SK-N-SH (cell line): ENCODE measurements at regions not wholly inside any gene's neighbourhood (a gene's known extent, or its start where the extent isn't known, plus 50 kb on each side); places are given as distances from the start of the nearest gene placed in this dataset.

Source experiments
- CTCF ChIA-PET: fragments of 300-600, 350-600 bp; formaldehyde crosslinking; extraction: SDS; loops from one replicate; lab custom pipeline; 2021; lab: Yijun Ruan, JAX
- POLR2A ChIA-PET: fragments of 350-600 bp; sonication (Branson Sonifier 250); formaldehyde crosslinking; extraction: SDS; loops from one replicate; lab custom pipeline; 2020; ENCODE audit warnings: antibody characterized with exemption, inconsistent platforms; lab: Yijun Ruan, JAX
- DNase-seq: peaks from one replicate; pipeline ENCODE4 v3.0.0; 2012
- H2AFZ ChIP-seq: fragments of 200-600 bp; sonication (generic); 2 replicates; pipeline ENCODE4 v1.8.1; 2016; ENCODE audit warnings: antibody characterized with exemption, mild to moderate bottlenecking, low read depth
- H3F3A ChIP-seq: fragments of 200-600 bp; sonication (generic); replicated peaks from 2 replicates; pipeline ENCODE3; 2016; ENCODE audit warnings: antibody characterized with exemption, mild to moderate bottlenecking; ENCODE audit not compliant: insufficient read depth
- H3K27ac ChIP-seq, 2 experiments: fragments of 200-500 bp in 1 of 2; fragments of 200-600 bp in 1 of 2; sonication (Bioruptor generic) in 1 of 2; sonication (generic), shearing (Covaris generic) in 1 of 2; 2 replicates each; pipeline versions ENCODE4 v1.5.1 to v1.6.1; 2014 to 2016; ENCODE audit warnings: low read depth in 2 of 2, inconsistent platforms in 1 of 2, low read length in 1 of 2, mild to moderate bottlenecking in 1 of 2, mixed read lengths in 1 of 2
- H3K27me3 ChIP-seq: fragments of 200-600 bp; sonication (generic), shearing (Covaris generic); 2 replicates; pipeline ENCODE4 v1.6.1; 2016; ENCODE audit warnings: mixed run types; ENCODE audit not compliant: insufficient read depth
- H3K36me3 ChIP-seq, 2 experiments: fragments of 200-500 bp in 1 of 2; fragments of 200-600 bp in 1 of 2; sonication (Bioruptor generic) in 1 of 2; sonication (generic) in 1 of 2; replicated peaks in 1 of 2; 2 replicates each; pipeline versions ENCODE3 to v1.5.1; 2014 to 2016; ENCODE audit warnings: low read length in 1 of 2, mild to moderate bottlenecking in 1 of 2; ENCODE audit not compliant: insufficient read depth in 2 of 2, control insufficient read depth in 1 of 2
- H3K4me1 ChIP-seq, 2 experiments: fragments of 200-500 bp in 1 of 2; fragments of 200-600 bp in 1 of 2; sonication (Bioruptor generic) in 1 of 2; sonication (generic), shearing (Covaris generic) in 1 of 2; 2 replicates each; pipeline versions ENCODE4 v1.5.1 to v1.6.1; 2014 to 2016; ENCODE audit warnings: low read depth in 1 of 2, low read length in 1 of 2, mixed run types in 1 of 2; ENCODE audit not compliant: insufficient read depth in 2 of 2, control insufficient read depth in 1 of 2
- H3K4me2 ChIP-seq: fragments of 200-600 bp; sonication (generic), shearing (Covaris generic); 2 replicates; pipeline ENCODE4 v1.6.1; 2017; ENCODE audit warnings: mixed run types
- H3K4me3 ChIP-seq, 2 experiments: fragments of 200-500 bp in 1 of 2; fragments of 200-600 bp in 1 of 2; sonication (Bioruptor generic) in 1 of 2; sonication (generic), shearing (Covaris generic) in 1 of 2; 2 replicates each; pipeline versions ENCODE4 v1.5.1 to v1.8.1; 2014 to 2016; ENCODE audit warnings: low read depth in 2 of 2, inconsistent platforms in 1 of 2, low read length in 1 of 2, mild to moderate bottlenecking in 1 of 2, mixed read lengths in 1 of 2, moderate library complexity in 1 of 2
- H3K79me2 ChIP-seq: fragments of 200-600 bp; sonication (generic); 2 replicates; pipeline ENCODE4 v1.8.1; 2017; ENCODE audit warnings: mild to moderate bottlenecking; ENCODE audit not compliant: insufficient read depth
- H3K9ac ChIP-seq: fragments of 200-600 bp; sonication (generic); 2 replicates; pipeline ENCODE4 v1.6.1; 2017; ENCODE audit warnings: mixed run types
- H3K9me2 ChIP-seq: fragments of 200-600 bp; sonication (generic); 2 replicates; pipeline ENCODE4 v1.6.1; 2017; ENCODE audit warnings: mixed run types
- H3K9me3 ChIP-seq: fragments of 200-600 bp; sonication (generic); 2 replicates; pipeline ENCODE4 v1.6.1; 2017; ENCODE audit warnings: mixed run types, mild to moderate bottlenecking, moderate library complexity
- H4K20me1 ChIP-seq: fragments of 200-600 bp; sonication (generic); 2 replicates; pipeline ENCODE4 v1.6.1; 2017; ENCODE audit warnings: mild to moderate bottlenecking, mixed run types; ENCODE audit not compliant: insufficient read depth
- CHD2 ChIP-seq: fragments of 150-350 bp; IDR thresholded peaks from 2 replicates; pipeline ENCODE4 v1.6.1; 2018; ENCODE audit warnings: low read length; ENCODE audit not compliant: partially characterized antibody
- ELF1 ChIP-seq: IDR thresholded peaks from 2 replicates; pipeline ENCODE4 v1.4.0; 2012
- FOXJ3 ChIP-seq: sonication (generic); formaldehyde crosslinking; IDR thresholded peaks from 2 replicates; pipeline ENCODE4 v1.5.1; 2020; ENCODE audit warnings: mild to moderate bottlenecking, missing genetic modification reagents
- MEF2A ChIP-seq: IDR thresholded peaks from 2 replicates; pipeline ENCODE4 v1.4.0; 2012; ENCODE audit warnings: low read depth, borderline replicate concordance
- MXI1 ChIP-seq: IDR thresholded peaks from 2 replicates; pipeline ENCODE4 v1.6.1; 2012; ENCODE audit warnings: mild to moderate bottlenecking, low read depth, low read length, improper control_type of control experiment
- NFIC ChIP-seq: IDR thresholded peaks from 2 replicates; pipeline ENCODE4 v1.4.0; 2012; ENCODE audit warnings: borderline replicate concordance
- NRF1 ChIP-seq: IDR thresholded peaks from 2 replicates; pipeline ENCODE4 v1.6.1; 2012; ENCODE audit warnings: low read depth, mild to moderate bottlenecking, low read length
- POLR2AphosphoS5 ChIP-seq: IDR thresholded peaks from 2 replicates; pipeline ENCODE4 v1.6.1; 2012; ENCODE audit warnings: low read depth, low read length
- RFX5 ChIP-seq: IDR thresholded peaks from 2 replicates; pipeline ENCODE4 v1.6.1; 2012; ENCODE audit warnings: mild to moderate bottlenecking, improper control_type of control experiment, low read length
- TAF1 ChIP-seq: IDR thresholded peaks from 2 replicates; pipeline ENCODE4 v1.6.1; 2012; ENCODE audit warnings: low read depth, mild to moderate bottlenecking, low read length, moderate library complexity, borderline replicate concordance
- TEAD4 ChIP-seq: IDR thresholded peaks from 2 replicates; pipeline ENCODE4 v1.4.0; 2012; ENCODE audit warnings: mild to moderate bottlenecking, borderline replicate concordance; ENCODE audit not compliant: insufficient read depth
- WGBS: methylation state at CpG from one replicate; pipeline ENCODE4 v1.1.6; 2017; ENCODE audit warnings: low lambda C conversion rate; 5-methylcytosine and 5-hydroxymethylcytosine counted together
- TF ChIP-seq, protein P1 (sequence below): IDR thresholded peaks from 2 replicates; pipeline ENCODE4 v1.6.1; 2012; ENCODE audit warnings: mild to moderate bottlenecking, low read depth, low read length, moderate library complexity
- TF ChIP-seq, protein P2 (sequence below): fragments of 150-350 bp; IDR thresholded peaks from 2 replicates; pipeline ENCODE4 v1.6.1; 2016; ENCODE audit warnings: mild to moderate bottlenecking, low read depth, low read length
- TF ChIP-seq, protein P3 (sequence below): fragments of 150-350 bp; IDR thresholded peaks from 2 replicates; pipeline ENCODE4 v1.6.1; 2017; ENCODE audit warnings: antibody characterized with exemption, low read length, low read depth, borderline replicate concordance

DNA sequence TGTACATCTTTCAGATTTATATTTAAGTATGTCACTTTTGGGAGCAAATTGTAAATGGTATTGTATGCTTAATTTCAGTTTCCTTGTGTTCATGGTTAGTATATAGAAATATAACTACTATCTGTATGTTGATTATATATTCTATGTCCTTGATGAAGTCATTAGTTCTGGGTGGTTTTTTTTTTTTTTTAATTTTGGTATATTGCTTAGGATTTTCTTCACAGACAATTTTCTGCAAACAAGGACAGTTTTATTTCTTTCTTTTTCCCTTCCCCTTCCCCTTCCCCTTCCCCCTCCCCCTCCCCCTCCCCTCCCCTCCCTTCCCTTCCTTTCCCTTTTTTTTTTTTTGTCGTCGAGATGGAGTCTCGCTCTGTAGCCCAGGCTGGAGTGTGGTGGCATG, 430.0 kb downstream of the TYW1 start:
- H3K27me3 ChIP-seq, result no peaks in the 10 kb centered on the region
- no peaks in the 10 kb centered on the region for H3K9me2 ChIP-seq
- no peaks in the 10 kb centered on the region for H3K36me3 ChIP-seq
- WGBS, result 46% methylated on average over 3 of the region's 3 CpGs
- POLR2A ChIA-PET, result no interaction called here
- no peaks in the 10 kb centered on the region for H3K9me3 ChIP-seq
- no peak for TF ChIP-seq NRF1
- TF ChIP-seq POLR2AphosphoS5, result no peak
- TF ChIP-seq MXI1, result no peak
- TF ChIP-seq, protein P1, sequence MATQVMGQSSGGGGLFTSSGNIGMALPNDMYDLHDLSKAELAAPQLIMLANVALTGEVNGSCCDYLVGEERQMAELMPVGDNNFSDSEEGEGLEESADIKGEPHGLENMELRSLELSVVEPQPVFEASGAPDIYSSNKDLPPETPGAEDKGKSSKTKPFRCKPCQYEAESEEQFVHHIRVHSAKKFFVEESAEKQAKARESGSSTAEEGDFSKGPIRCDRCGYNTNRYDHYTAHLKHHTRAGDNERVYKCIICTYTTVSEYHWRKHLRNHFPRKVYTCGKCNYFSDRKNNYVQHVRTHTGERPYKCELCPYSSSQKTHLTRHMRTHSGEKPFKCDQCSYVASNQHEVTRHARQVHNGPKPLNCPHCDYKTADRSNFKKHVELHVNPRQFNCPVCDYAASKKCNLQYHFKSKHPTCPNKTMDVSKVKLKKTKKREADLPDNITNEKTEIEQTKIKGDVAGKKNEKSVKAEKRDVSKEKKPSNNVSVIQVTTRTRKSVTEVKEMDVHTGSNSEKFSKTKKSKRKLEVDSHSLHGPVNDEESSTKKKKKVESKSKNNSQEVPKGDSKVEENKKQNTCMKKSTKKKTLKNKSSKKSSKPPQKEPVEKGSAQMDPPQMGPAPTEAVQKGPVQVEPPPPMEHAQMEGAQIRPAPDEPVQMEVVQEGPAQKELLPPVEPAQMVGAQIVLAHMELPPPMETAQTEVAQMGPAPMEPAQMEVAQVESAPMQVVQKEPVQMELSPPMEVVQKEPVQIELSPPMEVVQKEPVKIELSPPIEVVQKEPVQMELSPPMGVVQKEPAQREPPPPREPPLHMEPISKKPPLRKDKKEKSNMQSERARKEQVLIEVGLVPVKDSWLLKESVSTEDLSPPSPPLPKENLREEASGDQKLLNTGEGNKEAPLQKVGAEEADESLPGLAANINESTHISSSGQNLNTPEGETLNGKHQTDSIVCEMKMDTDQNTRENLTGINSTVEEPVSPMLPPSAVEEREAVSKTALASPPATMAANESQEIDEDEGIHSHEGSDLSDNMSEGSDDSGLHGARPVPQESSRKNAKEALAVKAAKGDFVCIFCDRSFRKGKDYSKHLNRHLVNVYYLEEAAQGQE, result no peak
- TF ChIP-seq, protein P2, sequence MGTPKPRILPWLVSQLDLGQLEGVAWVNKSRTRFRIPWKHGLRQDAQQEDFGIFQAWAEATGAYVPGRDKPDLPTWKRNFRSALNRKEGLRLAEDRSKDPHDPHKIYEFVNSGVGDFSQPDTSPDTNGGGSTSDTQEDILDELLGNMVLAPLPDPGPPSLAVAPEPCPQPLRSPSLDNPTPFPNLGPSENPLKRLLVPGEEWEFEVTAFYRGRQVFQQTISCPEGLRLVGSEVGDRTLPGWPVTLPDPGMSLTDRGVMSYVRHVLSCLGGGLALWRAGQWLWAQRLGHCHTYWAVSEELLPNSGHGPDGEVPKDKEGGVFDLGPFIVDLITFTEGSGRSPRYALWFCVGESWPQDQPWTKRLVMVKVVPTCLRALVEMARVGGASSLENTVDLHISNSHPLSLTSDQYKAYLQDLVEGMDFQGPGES, result no peak
- no peak for TF ChIP-seq ELF1
- TF ChIP-seq RFX5, result no peak
- TF ChIP-seq MEF2A, result no peak
- H3F3A ChIP-seq, result no peaks in the 10 kb centered on the region
- no peak overlapping the region for H3K9ac ChIP-seq
- H3K4me2 ChIP-seq, result no peak overlapping the region
- H4K20me1 ChIP-seq, result no peaks in the 10 kb centered on the region
- no peak overlapping the region for H3K27ac ChIP-seq
- no peak overlapping the region for H2AFZ ChIP-seq
- no peaks in the 10 kb centered on the region for H3K79me2 ChIP-seq
- CTCF ChIA-PET, result no interaction called here
- H3K4me1 ChIP-seq, result peaks cover 0 to 6% of the 10 kb centered on the region in 2 experiments; a peak in 1 of 4 replicates
- H3K4me3 ChIP-seq, result no peak overlapping the region
- DNase-seq, result no peak

DNA sequence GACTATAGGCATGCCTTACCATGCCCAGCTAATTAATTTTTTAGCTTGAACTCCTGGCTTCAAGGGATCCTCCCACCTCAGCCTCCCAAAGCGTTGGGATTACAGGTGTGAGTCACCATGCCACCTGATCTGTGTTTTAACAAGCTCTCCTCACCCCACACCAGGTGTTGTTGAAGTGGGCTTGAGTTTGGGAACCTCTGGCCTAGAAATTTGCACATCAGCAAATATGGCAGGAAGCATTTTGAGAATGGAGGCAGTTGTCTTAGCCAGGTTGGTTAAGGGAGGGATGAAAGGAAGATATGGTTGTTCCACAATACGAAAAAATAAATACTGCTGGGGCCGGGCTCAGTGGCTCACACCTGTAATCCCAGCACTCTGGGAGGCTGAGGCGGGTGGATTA, 433.1 kb downstream of the TYW1 start:
- Histone ChIP-seq H3K9me2 (no peaks in the 10 kb centered on the region), H3F3A (no peaks in the 10 kb centered on the region), H3K27ac (no peak overlapping the region), H3K79me2 (no peaks in the 10 kb centered on the region), H3K9me3 (no peaks in the 10 kb centered on the region), H3K4me1 (no peaks in the 10 kb centered on the region), H3K4me2 (no peak overlapping the region), H3K9ac (no peak overlapping the region), H2AFZ (no peak overlapping the region), H3K36me3 (no peaks in the 10 kb centered on the region), H4K20me1 (no peaks in the 10 kb centered on the region), H3K4me3 (no peak overlapping the region), H3K27me3 (no peaks in the 10 kb centered on the region)
- 13% methylated on average over 4 of the region's 4 CpGs for WGBS
- CTCF ChIA-PET, result interaction anchor here (0.6 kb wide), 1 partner anchor 10 kb away, joined by 3 read pairs; no protein-coding TSS in a partner anchor
- TF ChIP-seq FOXJ3 (no peak), MEF2A (no peak), TAF1 (no peak), NFIC (no peak), CHD2 (no peak), TEAD4 (no peak), MXI1 (no peak)
- TF ChIP-seq, protein P3, sequence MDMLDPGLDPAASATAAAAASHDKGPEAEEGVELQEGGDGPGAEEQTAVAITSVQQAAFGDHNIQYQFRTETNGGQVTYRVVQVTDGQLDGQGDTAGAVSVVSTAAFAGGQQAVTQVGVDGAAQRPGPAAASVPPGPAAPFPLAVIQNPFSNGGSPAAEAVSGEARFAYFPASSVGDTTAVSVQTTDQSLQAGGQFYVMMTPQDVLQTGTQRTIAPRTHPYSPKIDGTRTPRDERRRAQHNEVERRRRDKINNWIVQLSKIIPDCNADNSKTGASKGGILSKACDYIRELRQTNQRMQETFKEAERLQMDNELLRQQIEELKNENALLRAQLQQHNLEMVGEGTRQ, result no peak
- POLR2A ChIA-PET, result no interaction called here
- DNase-seq, result no peak
